BLaER1 treated with 17β-estradiol and CSF1 and Interleukin-3, amounts not matched to agents 10 nM and 100 nM (cell line): ENCODE measurements at regions not wholly inside any gene's neighbourhood (a gene's known extent, or its start where the extent isn't known, plus 50 kb on each side); places are given as distances from the start of the nearest gene placed in this dataset.
A peak's percentile ranks its signal among the peaks of the same experiment; 100 is the strongest.

ENCODE experiments used
- H3K27ac ChIP-seq, 11 experiments: shearing (Covaris generic); formaldehyde crosslinking; 2 replicates each; pipeline ENCODE4 v1.8.1; 2022
- H3K27me3 ChIP-seq, 11 experiments: shearing (Covaris generic); formaldehyde crosslinking; 2 replicates each; pipeline ENCODE4 v1.8.1; 2022
- H3K36me3 ChIP-seq, 11 experiments: shearing (Covaris generic); formaldehyde crosslinking; 2 replicates each; pipeline ENCODE4 v1.8.1; 2022
- H3K4me1 ChIP-seq, 10 experiments: shearing (Covaris generic); formaldehyde crosslinking; 2 replicates each; pipeline ENCODE4 v1.8.1; 2022
- H3K4me2 ChIP-seq, 11 experiments: shearing (Covaris generic); formaldehyde crosslinking; 2 replicates each; pipeline ENCODE4 v1.8.1; 2022
- H3K4me3 ChIP-seq, 10 experiments: shearing (Covaris generic); formaldehyde crosslinking; 2 replicates each; pipeline ENCODE4 v1.8.1; 2022
- H3K9ac ChIP-seq, 11 experiments: shearing (Covaris generic); formaldehyde crosslinking; 2 replicates each; pipeline ENCODE4 v1.8.1; 2022
- H3K9me3 ChIP-seq, 11 experiments: shearing (Covaris generic); formaldehyde crosslinking; replicated peaks in 1 of 11; 2 replicates each; pipeline ENCODE4 v1.8.1; 2022
- H4K20me1 ChIP-seq, 11 experiments: shearing (Covaris generic); formaldehyde crosslinking; 2 replicates each; pipeline ENCODE4 v1.8.1; 2022
- Cebpa-rat ChIP-seq, 11 experiments: shearing (Covaris generic); IDR thresholded peaks; 2 replicates each; pipeline ENCODE4 v1.8.1; 2022

DNA sequence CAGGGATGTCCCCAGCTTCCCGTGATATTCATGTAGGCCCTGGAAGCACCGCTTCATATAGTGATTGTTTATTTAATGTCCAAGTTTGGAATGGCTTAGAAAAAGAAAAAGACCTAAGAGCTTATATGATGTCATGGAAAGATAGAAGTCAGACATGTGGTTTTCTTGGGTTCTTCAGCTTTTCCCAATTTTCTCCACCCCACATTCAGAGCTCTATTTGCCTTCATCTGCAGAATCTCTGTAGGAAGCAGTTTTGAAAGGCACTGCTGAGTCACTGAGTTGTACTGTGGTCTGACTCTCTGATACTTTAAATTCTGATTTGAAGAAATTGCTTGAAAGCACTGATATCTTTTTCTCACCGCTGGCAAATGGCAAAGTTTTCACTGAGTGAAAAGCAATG is 120.6 kb upstream of the EDNRA start:
- TF ChIP-seq Cebpa-rat (IDR thresholded peaks at IDR 0.05) = no peak
- Histone ChIP-seq H3K4me3 (no peak overlapping the region), H3K4me2 (peak overlapping the region in 2 of 11 experiments; percentile 47 to 68; a peak in 4 of 22 replicates), H3K36me3 (no peaks in the 10 kb centered on the region), H3K27ac (peak overlapping the region in 3 of 11 experiments; percentile 30 to 65 (median 37); a peak in 5 of 22 replicates), H3K4me1 (peaks cover 0 to 47% (median 0%) of the 10 kb centered on the region in 10 experiments; a peak in 5 of 20 replicates), H3K9ac (no peak overlapping the region; a peak in 1 of 22 replicates), H3K27me3 (no peaks in the 10 kb centered on the region), H4K20me1 (no peaks in the 10 kb centered on the region), H3K9me3 (peaks cover 0 to 7% (median 0%) of the 10 kb centered on the region in 11 experiments; a peak in 2 of 22 replicates)

GRCh38 chr4:147361726-147362125 is 119.2 kb upstream of the EDNRA start:
- H3K9ac ChIP-seq = no peak overlapping the region
- no peaks in the 10 kb centered on the region for H3K27me3 ChIP-seq
- peak overlapping the region in 2 of 11 experiments; percentile 2 to 57; a peak in 3 of 22 replicates for H3K27ac ChIP-seq
- H3K9me3 ChIP-seq = peaks cover 0 to 7% (median 0%) of the 10 kb centered on the region in 11 experiments; a peak in 2 of 22 replicates
- H3K4me3 ChIP-seq = no peak overlapping the region
- H4K20me1 ChIP-seq = no peaks in the 10 kb centered on the region
- no peak for TF ChIP-seq Cebpa-rat (IDR thresholded peaks at IDR 0.05)
- H3K4me1 ChIP-seq = peaks cover 0 to 57% (median 0%) of the 10 kb centered on the region in 10 experiments; a peak in 5 of 20 replicates
- no peaks in the 10 kb centered on the region for H3K36me3 ChIP-seq
- peak overlapping the region in 2 of 11 experiments; percentile 47 to 68; a peak in 4 of 22 replicates for H3K4me2 ChIP-seq

GRCh38 chr4:147362938-147363337 is 118.0 kb upstream of the EDNRA start:
- Histone ChIP-seq H3K9ac (no peak overlapping the region), H3K36me3 (no peaks in the 10 kb centered on the region), H3K9me3 (peaks cover 0 to 7% (median 0%) of the 10 kb centered on the region in 11 experiments; a peak in 2 of 22 replicates), H3K4me2 (no peak overlapping the region), H3K4me3 (no peak overlapping the region), H3K27me3 (no peaks in the 10 kb centered on the region), H3K4me1 (peaks cover 0 to 57% (median 0%) of the 10 kb centered on the region in 10 experiments; a peak in 5 of 20 replicates), H4K20me1 (no peaks in the 10 kb centered on the region), H3K27ac (no peak overlapping the region)
- TF ChIP-seq Cebpa-rat (IDR thresholded peaks at IDR 0.05) = no peak

- Histone ChIP-seq H3K4me2 (no peak overlapping the region), H4K20me1 (no peaks in the 10 kb centered on the region), H3K27me3 (no peaks in the 10 kb centered on the region), H3K36me3 (no peaks in the 10 kb centered on the region), H3K27ac (no peak overlapping the region), H3K4me3 (no peak overlapping the region), H3K9ac (no peak overlapping the region), H3K4me1 (peaks cover 0 to 57% (median 0%) of the 10 kb centered on the region in 10 experiments; a peak in 5 of 20 replicates), H3K9me3 (peaks cover 0 to 7% (median 0%) of the 10 kb centered on the region in 11 experiments; a peak in 2 of 22 replicates)
- TF ChIP-seq Cebpa-rat (IDR thresholded peaks at IDR 0.05) = no peak
Measured at GRCh38 chr4:147363514-147363913, 117.4 kb upstream of the EDNRA start.

GRCh38 chr4:147365396-147365795 is 115.5 kb upstream of the EDNRA start:
- Histone ChIP-seq H3K4me3 (no peak overlapping the region), H3K27me3 (no peaks in the 10 kb centered on the region), H4K20me1 (no peaks in the 10 kb centered on the region), H3K36me3 (no peaks in the 10 kb centered on the region), H3K9ac (no peak overlapping the region), H3K27ac (no peak overlapping the region), H3K9me3 (no peaks in the 10 kb centered on the region), H3K4me1 (peaks cover 0 to 43% (median 0%) of the 10 kb centered on the region in 10 experiments; a peak in 4 of 20 replicates), H3K4me2 (peak overlapping the region in 1 of 11 experiments; percentile 23; a peak in 1 of 22 replicates)
- TF ChIP-seq Cebpa-rat (IDR thresholded peaks at IDR 0.05) = no peak

GRCh38 chr4:147366164-147366563 is 114.7 kb upstream of the EDNRA start:
- no peaks in the 10 kb centered on the region for H3K9me3 ChIP-seq
- H3K36me3 ChIP-seq = no peaks in the 10 kb centered on the region
- H3K4me2 ChIP-seq = peak overlapping the region in 2 of 11 experiments; percentile 23 to 56; a peak in 4 of 22 replicates
- peaks cover 0 to 36% (median 0%) of the 10 kb centered on the region in 10 experiments; a peak in 4 of 20 replicates for H3K4me1 ChIP-seq
- no peak overlapping the region for H3K9ac ChIP-seq
- H4K20me1 ChIP-seq = no peaks in the 10 kb centered on the region
- H3K27ac ChIP-seq = no peak overlapping the region
- H3K27me3 ChIP-seq = no peaks in the 10 kb centered on the region
- peak in 7 of 11 experiments; percentile 8 to 78 (median 55); a peak in 7 of 22 replicates for TF ChIP-seq Cebpa-rat (IDR thresholded peaks at IDR 0.05)
- H3K4me3 ChIP-seq = no peak overlapping the region

DNA sequence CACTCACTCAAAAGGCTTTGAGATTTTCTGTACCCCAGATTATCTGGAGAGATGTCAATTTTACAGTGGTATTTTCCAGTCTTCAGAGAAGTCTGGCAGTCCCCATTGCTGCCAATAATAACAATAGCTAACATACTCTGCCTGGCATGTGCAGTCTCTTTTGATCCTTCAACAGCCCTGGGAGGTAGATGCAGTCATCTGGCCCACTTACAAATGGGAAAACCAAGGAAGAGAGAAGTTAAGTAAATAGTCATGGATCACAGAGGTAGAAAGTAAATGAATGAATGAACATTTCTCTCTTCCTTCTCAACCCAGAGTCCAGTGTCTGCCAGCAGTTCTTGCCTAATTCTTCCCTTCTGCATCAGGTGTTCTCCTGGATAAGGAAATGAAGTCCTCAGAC is 113.0 kb upstream of the EDNRA start:
- Histone ChIP-seq H3K27me3 (no peaks in the 10 kb centered on the region), H3K4me3 (no peak overlapping the region), H3K27ac (no peak overlapping the region), H3K36me3 (no peaks in the 10 kb centered on the region), H4K20me1 (no peaks in the 10 kb centered on the region), H3K4me2 (no peak overlapping the region), H3K9me3 (no peaks in the 10 kb centered on the region), H3K9ac (no peak overlapping the region), H3K4me1 (peaks cover 0 to 18% (median 0%) of the 10 kb centered on the region in 10 experiments; a peak in 3 of 20 replicates)
- TF ChIP-seq Cebpa-rat (IDR thresholded peaks at IDR 0.05) = no peak

GRCh38 chr4:147368948-147369347 is 111.9 kb upstream of the EDNRA start:
- H3K27ac ChIP-seq = no peak overlapping the region
- H3K9ac ChIP-seq = no peak overlapping the region
- no peaks in the 10 kb centered on the region for H3K36me3 ChIP-seq
- no peak overlapping the region for H3K4me2 ChIP-seq
- no peaks in the 10 kb centered on the region for H3K27me3 ChIP-seq
- no peak overlapping the region for H3K4me3 ChIP-seq
- no peak for TF ChIP-seq Cebpa-rat (IDR thresholded peaks at IDR 0.05)
- peaks cover 0 to 10% (median 0%) of the 10 kb centered on the region in 10 experiments; a peak in 3 of 20 replicates for H3K4me1 ChIP-seq
- H3K9me3 ChIP-seq = no peaks in the 10 kb centered on the region
- no peaks in the 10 kb centered on the region for H4K20me1 ChIP-seq

DNA sequence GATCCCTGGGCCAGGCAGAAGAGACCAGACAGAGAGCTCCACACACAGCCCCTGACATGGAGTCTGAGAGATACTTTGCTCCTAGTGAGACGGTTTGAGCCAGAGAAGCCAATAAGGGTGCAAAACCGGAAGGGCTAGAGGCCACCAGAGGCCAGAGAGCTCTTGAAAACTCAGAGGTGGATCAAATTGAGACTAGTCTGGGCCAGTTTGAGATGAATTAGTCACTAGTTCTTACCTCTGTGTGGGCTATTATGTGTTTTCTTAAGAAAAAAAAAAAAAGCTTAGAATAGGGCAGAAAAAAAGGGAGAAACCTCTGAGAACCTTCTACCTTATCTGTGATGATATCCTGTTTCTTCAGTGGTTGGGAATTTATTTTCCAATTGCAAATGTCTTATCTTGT is 110.4 kb upstream of the EDNRA start:
- Histone ChIP-seq H3K27ac (no peak overlapping the region), H3K9me3 (no peaks in the 10 kb centered on the region), H4K20me1 (no peaks in the 10 kb centered on the region), H3K4me1 (peaks cover 0 to 10% (median 0%) of the 10 kb centered on the region in 10 experiments; a peak in 3 of 20 replicates), H3K27me3 (no peaks in the 10 kb centered on the region), H3K9ac (no peak overlapping the region), H3K4me3 (no peak overlapping the region), H3K36me3 (no peaks in the 10 kb centered on the region), H3K4me2 (no peak overlapping the region)
- no peak for TF ChIP-seq Cebpa-rat (IDR thresholded peaks at IDR 0.05)

DNA sequence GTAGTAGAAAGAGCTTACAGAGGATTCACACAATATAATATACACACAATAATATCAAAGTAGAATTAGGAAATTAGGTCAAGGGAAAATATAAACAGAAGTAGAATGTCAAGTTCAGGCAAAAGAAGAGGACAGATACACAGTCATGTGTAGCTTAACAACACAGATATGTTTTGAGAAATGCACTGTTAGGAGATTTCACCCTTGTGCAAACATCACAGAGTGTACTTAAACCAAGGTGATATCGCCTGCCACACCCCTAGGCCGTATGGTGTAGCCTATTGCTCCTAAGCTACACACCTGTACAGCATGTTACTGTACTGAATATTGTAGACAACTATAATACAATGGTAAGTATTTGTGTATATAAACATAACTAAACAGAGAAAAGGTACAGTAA is 110.0 kb upstream of the EDNRA start:
- no peak for TF ChIP-seq Cebpa-rat (IDR thresholded peaks at IDR 0.05)
- H3K27me3 ChIP-seq = no peaks in the 10 kb centered on the region
- H4K20me1 ChIP-seq = no peaks in the 10 kb centered on the region
- no peaks in the 10 kb centered on the region for H3K9me3 ChIP-seq
- peaks cover 0 to 9% (median 0%) of the 10 kb centered on the region in 10 experiments; a peak in 3 of 20 replicates for H3K4me1 ChIP-seq
- no peaks in the 10 kb centered on the region for H3K36me3 ChIP-seq
- no peak overlapping the region for H3K9ac ChIP-seq
- no peak overlapping the region for H3K4me2 ChIP-seq
- H3K4me3 ChIP-seq = no peak overlapping the region
- no peak overlapping the region for H3K27ac ChIP-seq
